ENCODE measurements at regions not wholly inside any gene's neighbourhood (a gene's known extent, or its start where the extent isn't known, plus 50 kb on each side); places are given as distances from the start of the nearest gene placed in this dataset.

DNA sequence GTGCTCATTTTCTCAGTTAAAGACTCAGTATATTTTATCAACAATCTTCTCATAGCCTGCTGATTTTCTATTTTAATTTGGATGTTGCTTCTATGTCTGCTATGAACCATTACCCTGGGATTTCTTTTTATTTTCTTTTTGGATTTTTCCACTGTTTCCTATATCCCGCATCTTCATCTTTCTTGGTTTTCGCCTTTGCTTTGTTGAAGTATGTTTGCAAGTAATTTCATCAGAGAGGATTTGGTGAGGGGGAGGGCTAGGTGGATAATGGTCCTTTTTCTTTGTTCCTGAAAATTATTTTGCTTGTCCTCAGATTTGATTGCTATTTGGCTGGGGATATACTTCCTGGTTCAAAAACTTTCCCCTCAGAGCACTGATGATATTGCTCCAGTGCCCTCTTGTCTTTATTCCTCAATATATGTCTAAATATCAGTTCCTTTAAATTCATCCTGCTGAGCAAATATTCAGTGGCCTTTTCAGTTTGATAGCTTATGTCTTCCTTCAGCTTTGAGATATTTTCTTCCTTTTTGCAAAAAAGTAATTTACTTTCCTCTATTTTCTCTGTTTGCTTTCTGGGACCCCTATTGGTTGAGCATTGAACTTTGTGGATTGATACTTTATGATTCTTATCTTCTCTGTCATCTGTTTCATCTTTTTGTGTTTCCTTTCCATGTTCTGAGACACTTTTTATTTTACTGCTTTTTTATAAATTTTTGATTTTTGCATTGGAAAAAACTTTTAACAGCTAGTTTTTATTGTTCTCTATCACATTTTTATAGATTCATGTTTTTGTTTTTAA lies 227.6 kb upstream of the ELL2 start:
- H3K27ac ChIP-seq (ENCODE audit: extremely low read depth, low read depth, low read length) = no peak overlapping the region
- no peak overlapping the region for H3K4me3 ChIP-seq (ENCODE audit: low read depth, low read length)
- H3K4me1 ChIP-seq (ENCODE audit: control insufficient read depth, insufficient read depth, low read length) = peaks cover 4% of the 10 kb centered on the region; the same call in 1 of the 2 replicates
- ChIA-PET CTCF (interaction anchor here (0.6 to 0.9 kb wide), 2 partner anchors 11 to 468 kb away, joined by 3 to 4 read pairs; no protein-coding TSS in a partner anchor), POLR2A (no interaction called here)
- no peaks in the 10 kb centered on the region for H3K9me3 ChIP-seq (ENCODE audit: control insufficient read depth, insufficient read depth, low read depth, low read length)
- no peak for TF ChIP-seq ZNF350 (tag by site-specific recombination; IDR thresholded peaks at IDR 0.05)
- TF ChIP-seq ZNF596 (tag by site-specific recombination; IDR thresholded peaks at IDR 0.05) = no peak
- no peak for TF ChIP-seq KLF7 (tag by site-specific recombination; IDR thresholded peaks at IDR 0.05; ENCODE audit: borderline replicate concordance)
- TF ChIP-seq ZBTB1 (tag by site-specific recombination; IDR thresholded peaks at IDR 0.05) = no peak
- TF ChIP-seq, protein P1, sequence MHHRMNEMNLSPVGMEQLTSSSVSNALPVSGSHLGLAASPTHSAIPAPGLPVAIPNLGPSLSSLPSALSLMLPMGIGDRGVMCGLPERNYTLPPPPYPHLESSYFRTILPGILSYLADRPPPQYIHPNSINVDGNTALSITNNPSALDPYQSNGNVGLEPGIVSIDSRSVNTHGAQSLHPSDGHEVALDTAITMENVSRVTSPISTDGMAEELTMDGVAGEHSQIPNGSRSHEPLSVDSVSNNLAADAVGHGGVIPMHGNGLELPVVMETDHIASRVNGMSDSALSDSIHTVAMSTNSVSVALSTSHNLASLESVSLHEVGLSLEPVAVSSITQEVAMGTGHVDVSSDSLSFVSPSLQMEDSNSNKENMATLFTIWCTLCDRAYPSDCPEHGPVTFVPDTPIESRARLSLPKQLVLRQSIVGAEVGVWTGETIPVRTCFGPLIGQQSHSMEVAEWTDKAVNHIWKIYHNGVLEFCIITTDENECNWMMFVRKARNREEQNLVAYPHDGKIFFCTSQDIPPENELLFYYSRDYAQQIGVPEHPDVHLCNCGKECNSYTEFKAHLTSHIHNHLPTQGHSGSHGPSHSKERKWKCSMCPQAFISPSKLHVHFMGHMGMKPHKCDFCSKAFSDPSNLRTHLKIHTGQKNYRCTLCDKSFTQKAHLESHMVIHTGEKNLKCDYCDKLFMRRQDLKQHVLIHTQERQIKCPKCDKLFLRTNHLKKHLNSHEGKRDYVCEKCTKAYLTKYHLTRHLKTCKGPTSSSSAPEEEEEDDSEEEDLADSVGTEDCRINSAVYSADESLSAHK (tag by site-specific recombination; IDR thresholded peaks at IDR 0.05) = no peak
- no peak for TF ChIP-seq KLF8 (tag by site-specific recombination; IDR thresholded peaks at IDR 0.05)
- no peak for TF ChIP-seq ZBTB17 (tag by site-specific recombination; IDR thresholded peaks at IDR 0.05)
- TF ChIP-seq ZNF248 (tag by site-specific recombination; IDR thresholded peaks at IDR 0.05) = no peak
- no peak for TF ChIP-seq ZNF473 (tag by site-specific recombination; IDR thresholded peaks at IDR 0.05)
- no peak for TF ChIP-seq ZNF221 (tag by site-specific recombination; IDR thresholded peaks at IDR 0.05; ENCODE audit: borderline replicate concordance)
- TF ChIP-seq SCRT2 (tag by site-specific recombination; IDR thresholded peaks at IDR 0.05) = no peak
- no peak for TF ChIP-seq ZSCAN18 (tag by site-specific recombination; IDR thresholded peaks at IDR 0.05)
- no peak for TF ChIP-seq ZNF280C (tag by site-specific recombination; IDR thresholded peaks at IDR 0.05)
- TF ChIP-seq ZNF155 (tag by site-specific recombination; IDR thresholded peaks at IDR 0.05) = no peak
- TF ChIP-seq, protein P2, sequence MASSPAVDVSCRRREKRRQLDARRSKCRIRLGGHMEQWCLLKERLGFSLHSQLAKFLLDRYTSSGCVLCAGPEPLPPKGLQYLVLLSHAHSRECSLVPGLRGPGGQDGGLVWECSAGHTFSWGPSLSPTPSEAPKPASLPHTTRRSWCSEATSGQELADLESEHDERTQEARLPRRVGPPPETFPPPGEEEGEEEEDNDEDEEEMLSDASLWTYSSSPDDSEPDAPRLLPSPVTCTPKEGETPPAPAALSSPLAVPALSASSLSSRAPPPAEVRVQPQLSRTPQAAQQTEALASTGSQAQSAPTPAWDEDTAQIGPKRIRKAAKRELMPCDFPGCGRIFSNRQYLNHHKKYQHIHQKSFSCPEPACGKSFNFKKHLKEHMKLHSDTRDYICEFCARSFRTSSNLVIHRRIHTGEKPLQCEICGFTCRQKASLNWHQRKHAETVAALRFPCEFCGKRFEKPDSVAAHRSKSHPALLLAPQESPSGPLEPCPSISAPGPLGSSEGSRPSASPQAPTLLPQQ (tag by site-specific recombination; IDR thresholded peaks at IDR 0.05) = no peak
- no peak for TF ChIP-seq ZNF366 (tag by site-specific recombination; conservative IDR thresholded peaks at IDR 0.05)
- TF ChIP-seq, protein P3, sequence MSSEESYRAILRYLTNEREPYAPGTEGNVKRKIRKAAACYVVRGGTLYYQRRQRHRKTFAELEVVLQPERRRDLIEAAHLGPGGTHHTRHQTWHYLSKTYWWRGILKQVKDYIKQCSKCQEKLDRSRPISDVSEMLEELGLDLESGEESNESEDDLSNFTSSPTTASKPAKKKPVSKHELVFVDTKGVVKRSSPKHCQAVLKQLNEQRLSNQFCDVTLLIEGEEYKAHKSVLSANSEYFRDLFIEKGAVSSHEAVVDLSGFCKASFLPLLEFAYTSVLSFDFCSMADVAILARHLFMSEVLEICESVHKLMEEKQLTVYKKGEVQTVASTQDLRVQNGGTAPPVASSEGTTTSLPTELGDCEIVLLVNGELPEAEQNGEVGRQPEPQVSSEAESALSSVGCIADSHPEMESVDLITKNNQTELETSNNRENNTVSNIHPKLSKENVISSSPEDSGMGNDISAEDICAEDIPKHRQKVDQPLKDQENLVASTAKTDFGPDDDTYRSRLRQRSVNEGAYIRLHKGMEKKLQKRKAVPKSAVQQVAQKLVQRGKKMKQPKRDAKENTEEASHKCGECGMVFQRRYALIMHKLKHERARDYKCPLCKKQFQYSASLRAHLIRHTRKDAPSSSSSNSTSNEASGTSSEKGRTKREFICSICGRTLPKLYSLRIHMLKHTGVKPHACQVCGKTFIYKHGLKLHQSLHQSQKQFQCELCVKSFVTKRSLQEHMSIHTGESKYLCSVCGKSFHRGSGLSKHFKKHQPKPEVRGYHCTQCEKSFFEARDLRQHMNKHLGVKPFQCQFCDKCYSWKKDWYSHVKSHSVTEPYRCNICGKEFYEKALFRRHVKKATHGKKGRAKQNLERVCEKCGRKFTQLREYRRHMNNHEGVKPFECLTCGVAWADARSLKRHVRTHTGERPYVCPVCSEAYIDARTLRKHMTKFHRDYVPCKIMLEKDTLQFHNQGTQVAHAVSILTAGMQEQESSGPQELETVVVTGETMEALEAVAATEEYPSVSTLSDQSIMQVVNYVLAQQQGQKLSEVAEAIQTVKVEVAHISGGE (tag by site-specific recombination; conservative IDR thresholded peaks at IDR 0.05; ENCODE audit: low read depth) = no peak
- TF ChIP-seq ZFP41 (tag by site-specific recombination; IDR thresholded peaks at IDR 0.05; ENCODE audit: borderline replicate concordance) = no peak
- no peaks in the 10 kb centered on the region for H3K36me3 ChIP-seq (ENCODE audit: control insufficient read depth in 2 of 2, insufficient read depth in 1 of 2, low read length in 2 of 2)
